ENCODE measurements at regions not wholly inside any gene's neighbourhood (a gene's known extent, or its start where the extent isn't known, plus 50 kb on each side); places are given as distances from the start of the nearest gene placed in this dataset.
A peak's percentile ranks its signal among the peaks of the same experiment; 100 is the strongest.

DNA sequence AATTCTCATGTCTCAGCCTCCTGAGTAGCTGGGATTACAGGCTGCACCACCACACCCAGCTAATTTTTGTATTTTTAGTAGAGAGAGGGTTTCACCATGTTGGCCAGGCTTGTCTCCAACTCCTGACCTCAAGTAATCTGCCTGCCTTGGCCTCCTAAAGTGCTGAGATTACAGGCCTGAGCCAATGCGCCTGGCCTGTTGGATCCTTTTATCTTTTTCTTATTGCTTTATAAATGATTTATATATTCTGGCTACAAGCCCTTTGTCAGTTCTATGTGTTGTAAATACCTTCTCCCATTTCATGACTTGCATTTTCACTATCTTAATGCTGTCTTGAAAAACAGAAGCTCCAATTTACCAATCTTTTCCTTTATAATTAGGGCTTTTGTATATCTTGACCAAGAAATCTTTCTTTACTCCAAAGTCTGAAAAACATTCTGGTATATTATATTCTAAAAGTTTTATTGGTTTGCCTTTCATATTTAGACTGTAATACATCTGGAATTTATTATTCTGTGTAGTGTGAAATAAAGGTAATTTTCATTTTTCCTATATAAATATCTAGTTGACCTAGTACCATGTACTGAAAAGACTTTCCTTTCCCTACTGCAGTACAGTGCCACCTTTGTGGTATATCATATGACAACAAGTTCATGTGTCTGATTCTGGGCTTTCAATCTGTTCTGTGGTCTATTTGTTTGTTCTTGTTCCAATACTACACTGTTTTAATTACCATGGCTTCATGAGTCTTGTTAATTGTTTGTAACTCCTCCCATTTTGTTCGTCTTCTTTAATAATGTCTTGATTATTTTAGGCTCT is 52.9 kb upstream of the RNU6-1 start:
- DNase-seq = peak; percentile 75

DNA sequence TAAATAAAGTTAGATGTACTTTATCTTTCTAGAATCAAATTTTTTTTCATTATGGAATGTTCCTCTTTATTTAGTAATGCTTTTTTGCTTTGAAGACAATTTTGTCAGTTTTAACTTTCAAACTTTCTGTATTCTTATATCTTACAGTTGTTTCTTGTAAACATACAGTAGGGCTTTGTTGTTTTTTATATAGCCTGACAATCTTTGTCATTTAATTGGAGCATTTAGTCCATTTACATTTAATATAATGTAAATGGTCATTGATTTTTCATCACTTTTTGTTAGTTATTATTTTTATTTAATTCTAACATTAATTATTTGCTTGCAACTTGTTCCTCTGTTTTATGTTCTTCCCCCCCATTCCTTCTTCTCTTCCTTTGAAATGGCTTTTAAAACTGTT is 55.4 kb upstream of the RNU6-1 start:
- DNase-seq = no peak

DNA sequence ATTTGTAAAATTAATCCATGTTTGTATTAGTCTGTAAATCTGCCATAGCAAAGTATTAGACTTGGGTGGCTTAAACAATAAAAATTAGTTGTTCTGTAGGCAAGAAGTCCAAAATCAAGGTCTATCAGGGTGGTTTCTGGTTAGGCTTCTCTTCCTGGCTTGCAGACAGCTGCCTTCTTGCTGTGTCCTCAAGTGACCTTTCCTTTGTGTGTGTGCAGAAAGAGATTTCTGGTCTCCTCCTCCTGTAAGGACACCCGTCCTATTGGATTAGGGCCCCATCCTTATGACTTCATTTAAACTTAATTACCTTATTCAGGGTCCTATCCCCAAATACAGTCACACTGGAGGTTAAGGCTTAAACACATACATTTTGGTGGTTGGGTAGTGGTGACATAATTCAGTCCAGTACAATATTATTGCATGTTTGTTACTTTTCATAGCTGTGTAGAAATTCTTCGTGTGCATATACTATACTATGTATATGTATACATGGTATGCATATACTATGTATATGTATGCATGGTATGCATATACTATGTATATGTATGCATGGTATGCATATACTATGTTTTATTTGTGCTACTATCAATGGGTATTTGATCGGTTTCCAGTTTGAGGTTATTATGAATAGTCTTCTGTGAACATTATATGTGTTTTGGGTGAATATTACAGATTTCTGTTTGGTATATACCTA is 57.9 kb upstream of the RNU6-1 start:
- DNase-seq = peak; percentile 13

DNA sequence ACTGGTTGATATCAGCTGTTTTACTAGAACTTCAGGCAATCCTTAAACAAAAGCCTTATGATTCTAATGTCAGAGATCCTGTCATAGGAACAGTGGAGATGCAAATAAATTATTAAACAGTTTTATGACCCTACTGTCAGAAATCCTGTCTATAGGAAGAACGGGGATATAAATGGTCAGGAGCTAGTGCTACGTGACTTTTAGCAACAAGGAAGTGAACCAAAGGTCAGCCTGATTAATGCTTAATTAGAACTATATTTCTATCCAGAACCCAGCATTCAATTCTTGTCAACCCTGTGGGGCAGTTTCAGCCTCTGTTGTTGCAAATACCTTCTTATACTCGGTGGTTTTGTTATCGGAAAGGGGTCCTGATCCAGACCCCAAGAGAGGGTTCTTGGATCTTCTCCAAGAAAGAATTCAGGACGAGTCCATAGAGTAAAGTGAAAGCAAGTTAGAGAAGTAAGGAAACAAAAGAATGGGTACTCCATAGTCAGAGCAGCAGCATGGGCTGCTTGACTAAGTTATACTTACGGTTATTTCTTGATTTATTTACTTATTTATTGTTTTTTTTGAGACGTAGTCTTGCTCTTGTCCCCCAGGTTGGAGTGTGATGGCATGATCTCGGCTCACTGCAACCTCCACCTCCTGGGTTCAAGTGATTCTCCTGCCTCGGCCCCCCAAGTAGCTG is 59.9 kb upstream of the RNU6-1 start:
- no peak for DNase-seq

DNA sequence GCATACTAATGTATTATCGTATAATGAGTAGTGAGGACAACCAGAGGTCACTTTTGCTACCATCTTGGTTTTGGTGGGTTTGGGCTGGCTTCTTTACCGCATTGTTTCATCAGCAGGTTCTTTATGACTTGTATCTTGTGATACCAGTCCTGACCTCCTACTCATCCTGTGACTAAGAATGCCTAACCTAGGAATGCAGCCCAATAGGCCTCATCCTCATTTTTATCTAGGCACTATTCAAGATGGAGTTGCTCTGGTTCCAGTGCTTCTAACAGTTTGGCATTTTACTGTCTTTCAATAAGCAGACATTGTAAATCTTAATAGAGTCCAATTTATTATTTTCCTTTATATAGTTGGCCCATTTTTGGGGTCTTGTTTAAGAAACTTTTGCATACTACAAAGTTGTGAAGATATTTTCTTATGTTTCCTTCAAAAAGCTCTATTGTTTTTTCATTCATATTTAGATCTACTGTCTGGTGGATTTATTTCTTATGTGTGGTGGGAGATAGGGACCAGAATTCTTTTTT is 60.8 kb upstream of the RNU6-1 start:
- DNase-seq = no peak

DNA sequence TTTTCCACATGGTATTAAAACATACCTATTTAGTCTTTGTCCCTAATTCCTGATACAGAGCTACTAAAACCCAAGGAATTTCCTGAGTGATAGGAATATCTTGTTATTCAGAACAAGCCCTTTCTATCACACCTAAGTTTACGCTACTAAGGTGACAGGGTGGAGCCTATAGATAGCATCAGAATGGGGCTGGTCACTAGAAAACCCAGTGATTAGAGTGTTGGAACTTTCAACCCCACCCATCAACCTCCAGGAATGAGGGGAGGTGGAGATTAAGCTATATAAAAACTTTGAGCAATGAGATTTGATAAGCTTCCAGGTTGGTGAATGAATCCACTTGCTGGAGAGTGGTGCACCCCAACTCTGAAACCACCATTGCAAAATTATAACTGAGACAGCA is 62.1 kb upstream of the RNU6-1 start:
- DNase-seq = no peak

DNA sequence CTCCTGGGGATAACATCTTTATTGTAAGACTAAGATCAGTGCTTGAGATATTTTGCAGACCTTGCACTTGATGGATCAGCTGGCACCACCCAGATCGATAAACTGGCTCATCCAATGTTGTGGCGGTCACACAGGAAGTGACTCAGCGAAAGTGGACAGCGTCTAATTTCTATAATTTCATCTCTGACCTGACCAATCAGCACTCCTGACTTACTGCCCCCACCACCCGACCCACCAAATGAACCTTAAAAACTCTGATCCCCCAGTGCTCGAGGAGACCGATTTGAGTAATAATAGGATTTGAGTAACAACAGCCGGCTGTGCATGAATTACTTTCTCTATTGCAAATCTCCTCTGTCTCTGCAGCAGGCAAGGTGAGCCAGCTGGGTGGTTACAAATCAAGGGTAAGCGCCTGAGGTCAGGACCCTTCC is 62.7 kb upstream of the RNU6-1 start:
- DNase-seq = no peak

DNA sequence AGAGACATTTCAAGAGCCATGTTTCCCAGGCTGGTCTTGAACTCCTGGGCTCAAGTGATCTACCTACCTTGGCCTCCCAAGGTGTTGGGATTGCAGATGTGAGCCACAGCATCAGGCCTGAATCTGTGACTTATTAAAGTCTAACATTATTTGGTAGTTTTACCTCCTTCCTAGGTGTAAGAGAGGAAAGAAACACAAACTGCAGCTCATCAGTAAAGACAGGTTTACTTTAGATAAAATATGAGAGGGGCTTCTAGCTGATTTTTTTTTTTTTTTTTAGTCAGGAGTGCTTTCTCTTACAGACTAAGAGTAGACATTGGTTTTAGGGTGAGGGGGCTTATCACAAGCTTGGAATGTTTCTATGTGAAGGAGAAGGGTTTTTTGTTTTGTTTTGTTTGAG is 63.9 kb upstream of the RNU6-1 start:
- no peak for DNase-seq

DNA sequence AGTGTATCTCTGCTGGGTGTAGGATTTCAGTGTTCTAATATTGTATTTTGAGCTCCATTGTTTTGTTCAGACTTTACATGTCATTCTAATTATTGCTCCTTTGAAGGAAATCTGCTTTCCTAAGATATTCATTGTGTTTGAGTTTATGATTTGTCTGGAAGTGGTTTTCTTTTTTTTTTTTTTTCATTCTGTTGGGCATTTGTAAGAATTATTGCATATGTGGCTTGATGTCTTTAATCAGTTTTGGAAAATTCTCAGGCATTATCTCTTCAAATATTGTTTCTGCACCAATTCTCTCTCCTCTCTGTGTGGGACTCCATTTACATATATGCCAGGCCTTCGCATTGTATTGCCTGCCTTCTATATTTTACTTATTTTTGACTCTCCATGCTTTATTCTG is 65.8 kb upstream of the RNU6-1 start:
- no peak for DNase-seq

DNA sequence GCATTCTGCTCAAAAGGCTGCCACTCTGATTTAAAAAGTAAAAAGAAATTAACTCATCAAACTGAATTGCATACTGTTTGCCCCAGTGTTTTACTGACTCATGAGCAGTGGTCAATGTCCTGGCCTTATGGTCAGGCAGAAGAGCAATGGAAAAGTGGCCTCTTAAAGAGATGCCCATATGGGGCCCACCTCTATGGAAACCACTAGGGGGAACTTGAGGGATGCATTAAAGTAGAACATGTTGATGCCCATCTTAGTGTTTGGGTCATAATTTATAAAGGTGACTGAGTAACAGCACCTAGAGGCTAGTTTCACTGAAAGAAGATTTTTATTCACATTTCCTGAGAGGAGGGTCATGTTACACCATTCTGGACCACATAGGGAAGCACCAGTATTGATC is 66.5 kb upstream of the RNU6-1 start:
- no peak for DNase-seq

DNA sequence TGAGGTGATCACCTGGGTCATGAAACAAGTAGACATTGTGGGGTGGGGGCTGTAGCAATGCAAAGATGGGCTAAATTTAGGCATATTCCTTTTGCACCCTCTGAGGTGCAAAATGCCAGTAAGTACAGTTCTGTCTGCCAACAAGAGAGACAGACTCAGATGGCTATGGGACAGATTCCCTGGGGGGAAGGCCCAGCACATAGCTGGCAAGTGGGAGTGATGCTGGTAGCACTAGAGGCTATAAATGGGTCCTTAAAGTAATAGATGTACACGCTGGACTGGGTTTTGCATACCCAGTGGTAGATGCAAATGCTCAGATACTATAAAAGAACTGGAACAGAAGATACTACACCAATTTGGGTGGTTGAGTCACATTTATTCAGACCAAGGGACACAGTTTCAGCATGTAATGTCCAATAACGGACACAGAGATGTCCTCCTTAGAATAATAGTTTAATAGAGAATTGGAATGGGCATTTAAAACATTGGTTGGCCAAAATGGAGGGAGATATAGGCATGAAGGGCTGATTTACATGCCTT is 67.4 kb upstream of the RNU6-1 start:
- DNase-seq = no peak

DNA sequence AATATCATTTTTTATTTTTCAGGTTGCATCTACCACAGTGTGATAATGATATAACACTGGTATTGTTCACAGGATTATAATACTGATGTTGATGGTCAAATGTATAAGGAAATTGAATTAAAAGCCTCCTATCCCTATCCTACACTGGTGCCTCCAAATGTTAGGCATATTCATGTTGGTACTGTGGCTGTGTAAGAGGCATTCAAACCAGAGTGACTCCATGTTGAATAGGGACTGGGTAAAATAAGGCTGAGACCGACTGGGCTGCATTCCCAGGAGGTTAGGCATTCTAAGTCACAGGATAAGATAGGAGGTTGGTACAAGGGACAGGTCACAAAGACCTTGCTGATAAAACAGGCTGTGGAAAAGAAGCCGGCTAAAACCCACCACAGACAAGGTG is 68.9 kb upstream of the RNU6-1 start:
- DNase-seq = no peak

DNA sequence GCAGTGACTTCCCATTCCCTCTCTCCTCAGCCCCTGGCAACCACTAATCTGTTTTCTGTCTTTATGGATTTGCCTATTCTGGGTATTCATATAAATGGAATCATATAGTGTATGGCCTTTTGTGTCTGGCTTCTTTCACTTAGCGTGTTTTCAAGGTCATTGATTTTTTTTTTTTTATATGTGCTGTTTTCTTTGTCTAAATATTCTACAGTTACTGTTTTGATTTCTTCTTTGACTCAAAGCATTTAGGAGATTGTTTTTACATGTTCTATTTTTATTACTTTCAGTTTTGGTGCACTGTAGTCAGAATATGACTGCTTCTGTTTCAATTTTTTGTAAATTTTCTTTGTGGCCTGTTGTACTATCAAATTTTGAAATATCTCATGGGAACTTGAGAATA is 71.9 kb upstream of the RNU6-1 start:
- no peak for DNase-seq

DNA sequence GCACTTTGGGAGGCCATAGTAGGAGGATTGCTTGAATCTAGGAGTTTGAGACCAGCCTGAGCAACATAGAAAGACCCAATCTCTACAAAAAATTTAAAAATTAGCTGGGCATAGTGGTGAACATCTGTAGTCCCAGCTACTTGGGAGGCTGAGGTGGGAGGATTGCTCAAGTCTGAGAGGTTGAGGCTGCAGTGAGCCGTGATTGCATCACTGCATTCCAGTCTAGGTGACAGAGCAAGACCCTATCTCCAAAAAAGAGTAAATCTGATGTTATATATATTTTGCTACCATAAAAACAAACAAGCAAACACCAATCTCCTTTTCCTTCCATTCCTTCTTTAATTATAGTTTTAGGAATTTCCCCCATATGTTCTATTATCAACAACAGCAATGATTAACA is 74.2 kb upstream of the RNU6-1 start:
- no peak for DNase-seq

DNA sequence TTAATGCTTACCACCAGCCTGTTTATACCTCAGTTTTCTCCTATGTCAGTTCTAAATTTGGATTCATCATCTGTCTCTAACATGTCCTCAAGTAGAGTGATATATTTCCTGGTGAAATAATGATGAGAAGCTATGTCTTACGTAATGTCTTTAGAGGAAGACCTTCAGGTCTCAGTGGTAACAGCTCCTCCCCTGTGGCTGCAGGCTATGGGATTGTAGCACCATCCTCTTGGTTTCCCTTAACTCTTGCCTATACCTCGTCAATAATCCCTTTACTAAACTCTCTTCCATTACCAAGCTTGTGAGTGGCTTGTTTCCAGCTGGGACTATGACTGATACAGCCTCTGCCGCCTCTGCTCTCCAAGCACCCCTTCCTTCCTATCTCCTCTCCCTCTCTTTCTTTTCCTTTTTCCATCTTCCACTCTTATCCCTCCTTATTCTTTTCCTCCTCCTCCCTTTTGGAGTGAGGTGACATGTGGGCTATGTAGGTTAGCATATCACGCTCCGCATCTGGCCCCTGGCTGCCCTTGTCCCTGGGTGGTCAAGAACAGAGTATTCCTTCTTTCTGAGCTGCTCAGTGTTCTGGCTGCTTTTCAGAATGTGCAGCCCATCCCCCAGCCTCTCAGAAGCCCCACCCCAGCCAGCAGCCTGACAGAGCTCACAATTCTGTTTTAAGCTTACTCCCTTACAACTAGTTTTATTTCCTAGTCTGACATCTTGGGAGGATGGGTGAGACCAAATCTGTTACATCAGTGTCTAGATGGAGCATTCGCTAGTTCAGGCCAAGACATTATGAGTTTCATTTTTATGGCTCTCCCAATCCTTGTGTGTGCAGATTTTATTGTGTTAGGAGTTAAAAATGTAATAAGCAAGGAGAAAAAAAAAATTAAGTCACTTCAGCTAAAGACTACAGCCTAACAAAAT is 75.0 kb upstream of the RNU6-1 start:
- no peak for DNase-seq

DNA sequence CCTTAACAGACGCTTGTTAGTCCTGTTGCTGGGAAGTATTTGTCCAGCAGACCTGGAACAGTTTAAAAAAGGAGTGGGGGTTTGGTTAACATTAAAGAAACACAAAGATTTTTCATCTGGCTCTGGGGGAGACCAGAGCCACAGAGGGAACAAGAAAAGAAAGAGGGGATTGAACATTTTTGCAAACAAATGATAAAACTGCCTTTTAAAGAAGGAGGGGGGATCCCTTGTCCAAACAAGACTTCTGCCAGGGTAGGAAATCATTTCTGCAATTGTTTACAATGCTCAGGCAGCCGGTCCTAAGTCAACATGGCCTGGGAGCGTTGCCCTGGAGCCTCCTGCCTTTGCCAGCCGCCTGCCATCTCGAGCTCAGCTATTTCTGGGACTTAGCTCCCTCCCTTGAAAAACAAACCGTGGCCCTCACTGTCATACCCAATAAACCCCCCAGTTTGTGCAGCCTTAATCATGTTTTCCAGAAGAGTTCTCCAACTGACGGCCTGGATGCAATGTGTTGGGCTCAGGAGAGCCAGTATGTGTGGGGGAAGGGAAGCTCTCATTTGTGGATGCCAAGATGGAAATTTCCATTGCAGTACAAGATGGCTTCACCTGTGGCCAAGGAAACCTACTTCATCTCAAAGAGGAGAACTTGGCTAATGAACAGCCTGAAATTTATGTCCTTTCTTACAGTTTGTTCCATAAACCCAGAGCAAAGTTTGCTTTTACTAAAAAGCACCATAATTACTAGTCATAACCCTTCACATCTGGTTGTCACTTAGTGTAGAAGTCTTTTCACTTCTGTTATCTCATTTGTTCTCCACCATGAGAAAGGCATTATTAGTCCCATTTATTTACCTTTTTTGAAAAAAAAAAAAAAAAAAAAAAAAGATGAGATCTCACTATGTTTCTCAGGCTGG is 75.9 kb upstream of the RNU6-1 start:
- no peak for DNase-seq

DNA sequence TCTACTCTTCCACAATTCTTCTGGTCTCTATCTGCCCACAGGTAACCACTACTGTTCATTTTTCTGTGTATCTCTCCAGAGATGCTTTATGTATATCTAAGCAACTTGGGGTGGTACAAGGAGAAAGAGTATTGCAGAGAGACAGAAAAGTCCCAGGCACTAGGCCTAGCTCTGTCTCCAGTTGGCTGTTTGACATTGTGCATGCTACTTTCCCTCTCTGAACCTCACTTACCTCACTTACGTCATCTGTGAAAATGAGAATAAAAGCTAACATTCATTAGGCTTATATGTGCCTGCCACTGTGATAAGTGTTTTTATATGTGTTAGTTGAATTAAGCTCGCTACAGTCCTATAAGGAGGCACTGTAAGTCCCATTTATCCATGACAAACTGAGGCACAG is 76.7 kb upstream of the RNU6-1 start:
- DNase-seq = no peak

DNA sequence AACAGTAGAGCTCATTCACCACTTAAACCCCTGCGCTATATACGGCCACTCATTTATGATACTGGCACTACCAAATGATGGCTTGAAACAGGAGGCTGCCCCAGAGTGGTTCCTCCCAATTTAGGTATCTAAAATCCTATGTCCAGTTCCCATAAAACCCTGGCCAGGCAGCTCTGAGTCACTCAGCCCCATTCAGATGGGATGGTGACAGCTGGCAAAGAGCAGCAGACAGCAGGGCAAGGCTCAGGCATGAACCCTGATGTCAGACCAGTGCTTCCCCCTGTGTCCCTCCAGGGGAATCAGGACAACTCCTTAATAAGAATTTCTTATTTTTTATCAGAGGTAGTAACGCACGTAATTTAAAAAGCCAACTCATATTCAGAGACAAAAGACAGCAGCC is 77.2 kb upstream of the RNU6-1 start:
- no peak for DNase-seq

DNA sequence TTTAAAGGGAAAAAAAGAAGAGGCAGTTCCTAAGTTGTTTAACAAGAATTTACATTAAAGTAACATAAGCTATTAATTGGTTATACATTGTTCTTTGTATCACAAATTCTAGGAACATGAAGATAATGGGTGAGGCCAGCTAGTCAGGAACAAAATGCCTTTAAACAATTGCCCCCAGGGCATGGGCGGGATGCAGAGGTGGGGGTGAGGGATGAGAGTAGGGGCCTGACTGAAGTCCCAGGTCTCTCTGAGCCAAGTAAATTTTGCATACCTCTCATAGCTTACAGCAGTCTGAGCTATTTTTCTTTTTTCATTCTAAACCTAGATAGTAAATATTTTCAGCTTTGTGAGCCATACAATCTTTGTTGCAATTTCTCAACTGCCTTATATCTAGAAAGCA is 77.8 kb upstream of the RNU6-1 start:
- DNase-seq = no peak

DNA sequence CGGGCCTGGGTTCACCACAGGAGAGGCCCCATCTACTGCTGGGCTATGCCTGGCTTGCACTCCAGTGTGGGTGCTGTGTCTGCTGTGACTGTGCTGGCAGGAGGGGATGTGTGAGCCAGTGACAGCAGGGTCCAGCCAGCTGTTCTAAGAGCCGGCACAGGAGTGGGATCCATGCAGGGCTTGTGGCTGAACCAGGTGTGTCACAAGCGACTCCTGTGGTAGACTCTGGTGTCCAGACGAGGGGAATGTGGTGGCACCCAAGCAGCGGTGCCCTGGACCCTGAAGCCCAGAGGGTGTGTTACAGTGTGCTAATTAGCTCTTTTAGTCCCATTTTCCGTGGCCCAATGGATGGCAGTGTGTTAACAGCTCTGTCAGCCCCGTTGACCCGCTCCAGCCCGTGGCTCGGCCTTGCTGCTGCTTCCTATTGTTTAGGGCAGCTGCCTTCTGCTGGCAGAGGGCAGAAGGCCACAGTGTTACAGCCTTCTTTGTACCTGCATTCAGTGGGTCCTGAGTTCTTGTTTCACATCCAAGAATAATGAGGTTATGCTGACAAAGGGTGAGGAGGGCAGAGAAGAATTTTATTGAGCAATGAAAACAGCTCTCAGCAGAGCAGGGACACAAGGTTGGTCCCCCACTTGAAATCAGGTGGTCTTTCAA is 78.5 kb upstream of the RNU6-1 start:
- DNase-seq = no peak

All from OCI-M1 (cell line).